ENCODE measurements at regions not wholly inside any gene's neighbourhood (a gene's known extent, or its start where the extent isn't known, plus 50 kb on each side); places are given as distances from the start of the nearest gene placed in this dataset.

DNA sequence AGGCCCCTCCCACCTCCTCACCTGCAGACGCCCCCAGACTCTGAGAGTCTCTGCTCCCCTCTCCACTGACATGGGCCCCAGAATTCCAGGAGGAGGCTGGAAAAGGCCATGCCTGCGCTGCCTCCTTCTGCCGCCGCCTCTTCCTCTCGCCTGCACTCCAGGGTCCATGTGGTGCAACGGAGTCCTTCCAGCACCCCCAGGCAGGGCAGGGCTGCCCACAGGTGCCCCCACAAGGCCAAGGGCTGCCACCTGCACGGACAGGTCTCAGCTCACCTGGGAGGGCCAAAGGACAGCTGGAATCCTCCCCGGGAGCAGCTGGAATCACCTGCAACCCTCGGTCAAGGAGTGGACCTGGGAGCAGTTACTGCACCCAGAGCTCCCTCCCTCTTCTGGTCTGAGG, 194.9 kb downstream of the RBFOX3 start:
- no peak overlapping the region for H3K9ac ChIP-seq (ENCODE audit: low read depth, low read length)
- H3K9me3 ChIP-seq (ENCODE audit: insufficient read depth, low read length, severe bottlenecking): no peaks in the 10 kb centered on the region
- no peak overlapping the region for H3K4me3 ChIP-seq (ENCODE audit: low read depth in 1 of 2, low read length in 2 of 2)
- ATAC-seq (ENCODE audit: insufficient read depth, low read depth) (no peak), DNase-seq (no peak)
- peaks cover 9% of the 10 kb centered on the region for H4K20me1 ChIP-seq (ENCODE audit: insufficient read depth, low read length)
- no peaks in the 10 kb centered on the region for H3K79me2 ChIP-seq (ENCODE audit: insufficient read depth, low read length)
- H2AFZ ChIP-seq (ENCODE audit: low read depth, low read length): no peak overlapping the region
- no peaks in the 10 kb centered on the region for H3K27me3 ChIP-seq (ENCODE audit: insufficient read depth, low read length, poor library complexity)
- H3K27ac ChIP-seq (ENCODE audit: low read length): no peak overlapping the region
- TF ChIP-seq EZH2 (IDR thresholded peaks at IDR 0.05; ENCODE audit: borderline replicate concordance, low read depth, low read length, severe bottlenecking) (no peak), CTCF (IDR thresholded peaks at IDR 0.05; ENCODE audit: borderline replicate concordance, extremely low read depth, low read length, poor library complexity, severe bottlenecking) (no peak)
- no peaks in the 10 kb centered on the region for H3K4me1 ChIP-seq (ENCODE audit: insufficient read depth, low read length)
- no peak overlapping the region for H3K4me2 ChIP-seq (ENCODE audit: insufficient read depth, low read length)
- H3K36me3 ChIP-seq (ENCODE audit: insufficient read depth, low read length): no peaks in the 10 kb centered on the region

DNA sequence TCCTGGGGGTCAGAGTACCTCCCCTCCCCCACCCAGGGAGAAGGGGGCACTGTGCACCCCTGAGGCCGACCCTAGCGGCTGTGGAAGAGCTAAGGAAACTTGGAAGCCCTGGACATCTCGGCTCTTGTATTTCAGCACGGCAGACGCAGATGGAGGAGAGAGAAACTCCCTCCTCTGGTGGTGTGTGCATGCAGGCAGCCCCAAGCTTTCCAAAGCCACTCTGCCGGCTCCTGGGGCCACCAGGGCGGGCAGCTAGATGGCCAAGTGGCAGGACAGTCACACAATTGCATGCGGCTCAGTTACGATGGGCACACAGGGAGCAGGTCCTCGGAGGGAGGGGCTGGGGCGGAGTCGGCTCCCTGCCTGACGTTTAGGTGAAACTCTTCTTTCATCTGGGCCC, 195.5 kb downstream of the RBFOX3 start:
- no peak for TF ChIP-seq CTCF (IDR thresholded peaks at IDR 0.05; ENCODE audit: borderline replicate concordance, extremely low read depth, low read length, poor library complexity, severe bottlenecking)
- TF ChIP-seq EZH2 (IDR thresholded peaks at IDR 0.05; ENCODE audit: borderline replicate concordance, low read depth, low read length, severe bottlenecking): no peak

DNA sequence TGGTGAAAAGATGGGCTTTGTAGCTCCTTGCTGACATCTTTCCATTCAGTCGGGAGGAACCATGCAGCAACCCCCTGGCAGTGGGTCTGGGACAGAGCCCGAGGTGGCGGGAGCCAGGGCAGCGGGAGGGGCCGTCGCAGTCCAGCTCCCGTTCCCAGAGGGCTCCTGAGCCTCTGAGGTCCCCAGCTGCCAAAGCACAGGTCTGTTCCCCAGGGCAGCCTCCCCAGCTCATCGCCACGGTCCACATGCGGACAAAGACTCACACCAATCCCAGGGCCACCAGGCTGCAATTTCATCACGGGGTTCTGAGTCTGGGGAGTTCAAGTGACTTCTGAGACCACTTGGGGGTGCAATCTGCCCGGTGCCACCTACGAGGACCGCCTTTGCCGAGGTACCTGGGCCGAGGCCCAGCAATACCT, 196.0 kb downstream of the RBFOX3 start:
- ATAC-seq (ENCODE audit: insufficient read depth, low read depth): no peak
- H4K20me1 ChIP-seq (ENCODE audit: insufficient read depth, low read length): peaks cover 9% of the 10 kb centered on the region
- H3K27me3 ChIP-seq (ENCODE audit: insufficient read depth, low read length, poor library complexity): peaks cover under 1% of the 10 kb centered on the region
- no peak overlapping the region for H3K4me2 ChIP-seq (ENCODE audit: insufficient read depth, low read length)
- no peaks in the 10 kb centered on the region for H3K4me1 ChIP-seq (ENCODE audit: insufficient read depth, low read length)
- H3K79me2 ChIP-seq (ENCODE audit: insufficient read depth, low read length): no peaks in the 10 kb centered on the region
- H3K9me3 ChIP-seq (ENCODE audit: insufficient read depth, low read length, severe bottlenecking): no peaks in the 10 kb centered on the region
- no peak overlapping the region for H2AFZ ChIP-seq (ENCODE audit: low read depth, low read length)
- no peak overlapping the region for H3K27ac ChIP-seq (ENCODE audit: low read length)
- DNase-seq: no peak
- no peak overlapping the region for H3K9ac ChIP-seq (ENCODE audit: low read depth, low read length)
- no peaks in the 10 kb centered on the region for H3K36me3 ChIP-seq (ENCODE audit: insufficient read depth, low read length)
- no peak for TF ChIP-seq CTCF (IDR thresholded peaks at IDR 0.05; ENCODE audit: borderline replicate concordance, extremely low read depth, low read length, poor library complexity, severe bottlenecking)
- TF ChIP-seq EZH2 (IDR thresholded peaks at IDR 0.05; ENCODE audit: borderline replicate concordance, low read depth, low read length, severe bottlenecking): no peak
- no peak overlapping the region for H3K4me3 ChIP-seq (ENCODE audit: low read depth in 1 of 2, low read length in 2 of 2)

More for the DNA sequence above, 195.5 kb downstream of the RBFOX3 start:
- Histone ChIP-seq H3K9ac (ENCODE audit: low read depth, low read length) (no peak overlapping the region), H3K36me3 (ENCODE audit: insufficient read depth, low read length) (no peaks in the 10 kb centered on the region), H3K27me3 (ENCODE audit: insufficient read depth, low read length, poor library complexity) (no peaks in the 10 kb centered on the region), H3K4me2 (ENCODE audit: insufficient read depth, low read length) (no peak overlapping the region), H3K79me2 (ENCODE audit: insufficient read depth, low read length) (no peaks in the 10 kb centered on the region), H3K4me1 (ENCODE audit: insufficient read depth, low read length) (no peaks in the 10 kb centered on the region), H3K4me3 (ENCODE audit: low read depth in 1 of 2, low read length in 2 of 2) (no peak overlapping the region), H3K9me3 (ENCODE audit: insufficient read depth, low read length, severe bottlenecking) (no peaks in the 10 kb centered on the region), H4K20me1 (ENCODE audit: insufficient read depth, low read length) (peaks cover 9% of the 10 kb centered on the region), H2AFZ (ENCODE audit: low read depth, low read length) (no peak overlapping the region), H3K27ac (ENCODE audit: low read length) (no peak overlapping the region)
- ATAC-seq (ENCODE audit: insufficient read depth, low read depth): no peak
- no peak for DNase-seq

All from DND-41 (cell line).